ENCODE measurements at regions not wholly inside any gene's neighbourhood (a gene's known extent, or its start where the extent isn't known, plus 50 kb on each side); places are given as distances from the start of the nearest gene placed in this dataset.

- DNase-seq (ENCODE audit: low read depth) = no peak
- H3K4me3 ChIP-seq (ENCODE audit: low read depth, low read length) = no peak overlapping the region
Measured at GRCh38 chr2:220574038-220574437, 946.6 kb downstream of the SLC4A3 start.

GRCh38 chr2:220575963-220576362, 948.5 kb downstream of the SLC4A3 start:
- H3K4me3 ChIP-seq (ENCODE audit: low read depth, low read length) = no peak overlapping the region
- no peak for TF ChIP-seq CTCF (IDR thresholded peaks at IDR 0.05; ENCODE audit: control insufficient read depth, extremely low read depth, insufficient read depth)
- DNase-seq (ENCODE audit: low read depth) = no peak

More at GRCh38 chr2:220574038-220574437, 946.6 kb downstream of the SLC4A3 start:
- no peak for TF ChIP-seq CTCF (IDR thresholded peaks at IDR 0.05; ENCODE audit: control insufficient read depth, extremely low read depth, insufficient read depth)

GRCh38 chr2:220579452-220579851, 952.0 kb downstream of the SLC4A3 start:
- no peak for DNase-seq (ENCODE audit: low read depth)
- H3K4me3 ChIP-seq (ENCODE audit: low read depth, low read length) = no peak overlapping the region
- no peak for TF ChIP-seq CTCF (IDR thresholded peaks at IDR 0.05; ENCODE audit: control insufficient read depth, extremely low read depth, insufficient read depth)

GRCh38 chr2:220580113-220580512, 952.7 kb downstream of the SLC4A3 start:
- no peak for DNase-seq (ENCODE audit: low read depth)
- TF ChIP-seq CTCF (IDR thresholded peaks at IDR 0.05; ENCODE audit: control insufficient read depth, extremely low read depth, insufficient read depth) = no peak
- H3K4me3 ChIP-seq (ENCODE audit: low read depth, low read length) = no peak overlapping the region

- no peak overlapping the region for H3K4me3 ChIP-seq (ENCODE audit: low read depth, low read length)
- TF ChIP-seq CTCF (IDR thresholded peaks at IDR 0.05; ENCODE audit: control insufficient read depth, extremely low read depth, insufficient read depth) = no peak
- DNase-seq (ENCODE audit: low read depth) = no peak
Measured at GRCh38 chr2:220583725-220584124, 956.3 kb downstream of the SLC4A3 start.

- DNase-seq (ENCODE audit: low read depth) = no peak
- TF ChIP-seq CTCF (IDR thresholded peaks at IDR 0.05; ENCODE audit: control insufficient read depth, extremely low read depth, insufficient read depth) = no peak
- H3K4me3 ChIP-seq (ENCODE audit: low read depth, low read length) = no peak overlapping the region
Measured at GRCh38 chr2:220585241-220585640, 957.8 kb downstream of the SLC4A3 start.

GRCh38 chr2:220586980-220587530, 959.6 kb downstream of the SLC4A3 start:
- H3K4me3 ChIP-seq (ENCODE audit: low read depth, low read length) = no peak overlapping the region
- no peak for DNase-seq (ENCODE audit: low read depth)
- no peak for TF ChIP-seq CTCF (IDR thresholded peaks at IDR 0.05; ENCODE audit: control insufficient read depth, extremely low read depth, insufficient read depth)

All from LNCaP clone FGC (cell line).